HPDE6-E6E7 (cell line): ENCODE measurements at regions not wholly inside any gene's neighbourhood (a gene's known extent, or its start where the extent isn't known, plus 50 kb on each side); places are given as distances from the start of the nearest gene placed in this dataset.

Source experiments
- DNase-seq: peaks from one replicate; pipeline ENCODE4 v3.0.0; 2011; ENCODE audit warnings: missing footprints; ENCODE audit errors: extremely low spot score

GRCh38 chr12:123077298-123078119 lies 73.4 kb downstream of the PITPNM2 start:
- no peak for DNase-seq

GRCh38 chr12:123076604-123077297 lies 74.1 kb downstream of the PITPNM2 start:
- no peak for DNase-seq

GRCh38 chr12:123075646-123076171 lies 75.2 kb downstream of the PITPNM2 start:
- DNase-seq, result no peak

GRCh38 chr12:123075087-123075645 lies 75.7 kb downstream of the PITPNM2 start:
- DNase-seq, result no peak

GRCh38 chr12:123073962-123074801 lies 76.7 kb downstream of the PITPNM2 start:
- no peak for DNase-seq

GRCh38 chr12:123073292-123073691 lies 77.6 kb downstream of the PITPNM2 start:
- DNase-seq, result no peak

GRCh38 chr12:123071857-123072256 lies 79.0 kb downstream of the PITPNM2 start:
- DNase-seq, result no peak

- DNase-seq, result no peak
These were observed 79.6 kb downstream of the PITPNM2 start for GRCh38 chr12:123071099-123071800.

- DNase-seq, result peak; percentile 29
These were observed 80.4 kb downstream of the PITPNM2 start for GRCh38 chr12:123070267-123071081.

- DNase-seq, result no peak
These were observed 81.2 kb downstream of the PITPNM2 start for GRCh38 chr12:123069436-123070266.

GRCh38 chr12:123067654-123068053 lies 83.2 kb downstream of the PITPNM2 start:
- DNase-seq, result no peak

- DNase-seq, result no peak
These were observed 84.5 kb downstream of the PITPNM2 start for GRCh38 chr12:123066384-123066710.

- no peak for DNase-seq
These were observed 85.1 kb downstream of the PITPNM2 start for GRCh38 chr12:123065676-123066383.

- no peak for DNase-seq
These were observed 84.6 kb downstream of the ARL6IP4 start for GRCh38 chr12:123064885-123065619.

GRCh38 chr12:123064366-123064765 lies 83.9 kb downstream of the ARL6IP4 start:
- DNase-seq, result no peak

- no peak for DNase-seq
These were observed 83.1 kb downstream of the ARL6IP4 start for GRCh38 chr12:123063535-123063934.

GRCh38 chr12:123062681-123063486 lies 82.4 kb downstream of the ARL6IP4 start:
- peak; percentile 56 for DNase-seq
